ENCODE measurements at regions not wholly inside any gene's neighbourhood (a gene's known extent, or its start where the extent isn't known, plus 50 kb on each side); places are given as distances from the start of the nearest gene placed in this dataset.

- Histone ChIP-seq H4K20me1 (replicated peaks; ENCODE audit: control insufficient read depth, extremely low read depth, insufficient read depth, low read length) (no peaks in the 10 kb centered on the region), H3K9ac (replicated peaks; ENCODE audit: extremely low read depth, insufficient read depth, low read length) (no peak overlapping the region), H3K27me3 (ENCODE audit: control insufficient read depth in 2 of 2, insufficient read depth in 2 of 2, low read length in 2 of 2) (no peaks in the 10 kb centered on the region), H3K27ac (ENCODE audit: insufficient read depth, low read depth, low read length) (no peak overlapping the region), H3K9me3 (replicated peaks; ENCODE audit: control insufficient read depth, insufficient read depth, low read length) (peaks cover 4% of the 10 kb centered on the region), H3K4me1 (ENCODE audit: control insufficient read depth, extremely low read depth, insufficient read depth, low read length) (no peaks in the 10 kb centered on the region), H2AFZ (ENCODE audit: low read depth, low read length) (no peak overlapping the region), H3K9me1 (replicated peaks; ENCODE audit: control insufficient read depth, extremely low read depth, insufficient read depth, low read length) (no peaks in the 10 kb centered on the region), H3K36me3 (ENCODE audit: control insufficient read depth in 2 of 2, extremely low read depth in 1 of 2, insufficient read depth in 2 of 2, low read length in 2 of 2) (no peaks in the 10 kb centered on the region), H3K79me2 (ENCODE audit: control insufficient read depth, insufficient read depth, low read length) (no peaks in the 10 kb centered on the region), H3K4me3 (replicated peaks in 1 of 3; ENCODE audit: insufficient read depth in 1 of 3, low read depth in 1 of 3, low read length in 3 of 3) (no peak overlapping the region), H3K4me2 (ENCODE audit: insufficient read depth, low read length) (no peak overlapping the region)
- ChIA-PET POLR2A (no interaction called here), CTCF (no interaction called here)
- DNase-seq (ENCODE audit: low read depth, low spot score) (no peak), FAIRE-seq (no peak)
- intact Hi-C loops (cut with micrococcal nuclease) = no loop called here
- no TSS peak for BruUV-seq (replicated peaks)
- dilution Hi-C loops (cut with MboI; ENCODE audit: extremely low pct_ligation_motif_present, low sequenced_read_pairs) = no loop called here
- TF ChIP-seq GATA2 (IDR thresholded peaks at IDR 0.05; ENCODE audit: insufficient read depth, insufficient read length, low read depth, low read length) (no peak), EZH2 (IDR thresholded peaks at IDR 0.05; ENCODE audit: borderline replicate concordance, low read depth, low read length, severe bottlenecking) (no peak), FOS (IDR thresholded peaks at IDR 0.05; ENCODE audit: borderline replicate concordance, insufficient read depth, low read length) (no peak), CTCF (IDR thresholded peaks at IDR 0.05; ENCODE audit: extremely low read depth in 1 of 2, insufficient read depth in 1 of 2, low read depth in 1 of 2, low read length in 2 of 2) (no peak), MAX (IDR thresholded peaks at IDR 0.05; ENCODE audit: insufficient read depth, insufficient read length) (no peak), MYC (IDR thresholded peaks at IDR 0.05; ENCODE audit: low read depth, low read length) (no peak), POLR2A (IDR thresholded peaks at IDR 0.05; ENCODE audit: low read depth, low read length) (no peak), POLR2AphosphoS5 (IDR thresholded peaks at IDR 0.05; ENCODE audit: insufficient read depth, low read depth, low read length) (no peak), JUN (IDR thresholded peaks at IDR 0.05; ENCODE audit: borderline replicate concordance, insufficient read depth, insufficient read length, low read depth) (no peak)
Observed at GRCh38 chr5:26681861-26682260, 356.5 kb downstream of the CDH9 start.
